MM.1S (cell line): ENCODE measurements at regions not wholly inside any gene's neighbourhood (a gene's known extent, or its start where the extent isn't known, plus 50 kb on each side); places are given as distances from the start of the nearest gene placed in this dataset.

Experiments
- DNase-seq: peaks from one replicate; pipeline ENCODE4 v3.0.0-alpha.2; 2015
- H2AFZ ChIP-seq: fragments of 300-600 bp; sonication (generic); 2 replicates; pipeline ENCODE4 v1.6.0; 2016; ENCODE audit warnings: antibody characterized with exemption, low read length
- H3F3A ChIP-seq: fragments of 300-600 bp; sonication (generic); 2 replicates; pipeline ENCODE4 v1.6.1; 2016; ENCODE audit warnings: mild to moderate bottlenecking, antibody characterized with exemption, low read length, moderate library complexity, mixed read lengths; ENCODE audit not compliant: insufficient read depth
- H3K27ac ChIP-seq: fragments of 300-600 bp; sonication (generic); 2 replicates; pipeline ENCODE4 v1.5.1; 2016; ENCODE audit warnings: mild to moderate bottlenecking, low read length
- H3K27me3 ChIP-seq: fragments of 300-600 bp; sonication (generic); replicated peaks from 2 replicates; pipeline ENCODE4 v1.6.0; 2016; ENCODE audit warnings: low read length; ENCODE audit not compliant: insufficient read depth
- H3K36me3 ChIP-seq: fragments of 300-600 bp; sonication (generic); replicated peaks from 2 replicates; pipeline ENCODE4 v1.6.1; 2016; ENCODE audit warnings: mild to moderate bottlenecking, low read length, mixed read lengths; ENCODE audit not compliant: insufficient read depth
- H3K4me1 ChIP-seq: fragments of 300-600 bp; sonication (generic); 2 replicates; pipeline ENCODE4 v1.6.1; 2016; ENCODE audit warnings: low read length, mixed read lengths
- H3K4me2 ChIP-seq: fragments of 300-600 bp; sonication (generic); 2 replicates; pipeline ENCODE4 v1.6.0; 2016; ENCODE audit warnings: low read depth, low read length
- H3K4me3 ChIP-seq: fragments of 300-600 bp; sonication (generic); 2 replicates; pipeline ENCODE4 v1.5.1; 2016; ENCODE audit warnings: low read length, mixed read lengths
- H3K79me2 ChIP-seq: fragments of 300-600 bp; sonication (generic); 2 replicates; pipeline ENCODE4 v1.6.1; 2016; ENCODE audit warnings: mixed run types, low read length, mixed read lengths
- H3K9ac ChIP-seq: fragments of 300-600 bp; sonication (generic); 2 replicates; pipeline ENCODE4 v1.6.1; 2016; ENCODE audit warnings: low read length, mixed read lengths
- H3K9me2 ChIP-seq: fragments of 300-600 bp; sonication (generic); replicated peaks from 2 replicates; pipeline ENCODE4 v1.6.1; 2016; ENCODE audit warnings: mild to moderate bottlenecking, low read length, mixed read lengths; ENCODE audit not compliant: insufficient read depth
- H3K9me3 ChIP-seq: fragments of 300-600 bp; sonication (generic); replicated peaks from 2 replicates; pipeline ENCODE4 v1.6.1; 2016; ENCODE audit warnings: mild to moderate bottlenecking, low read length, mixed read lengths; ENCODE audit not compliant: insufficient read depth
- H4K20me1 ChIP-seq: fragments of 300-600 bp; sonication (generic); 2 replicates; pipeline ENCODE4 v1.6.1; 2016; ENCODE audit warnings: mild to moderate bottlenecking, low read length, moderate library complexity, mixed read lengths; ENCODE audit not compliant: insufficient read depth
- CTCF ChIP-seq: fragments of 300-600 bp; sonication (generic); IDR thresholded peaks from 2 replicates; pipeline ENCODE4 v1.5.1; 2016; ENCODE audit warnings: antibody characterized with exemption, low read length, mixed read lengths
- EZH2 ChIP-seq: fragments of 300-600 bp; sonication (generic); optimal IDR thresholded peaks from 2 replicates; pipeline ENCODE3; 2017; ENCODE audit warnings: low read depth, mild to moderate bottlenecking, antibody characterized with exemption, low read length, mixed read lengths
- EZH2phosphoT487 ChIP-seq: fragments of 300-600 bp; sonication (generic); IDR thresholded peaks from 2 replicates; pipeline ENCODE4 v1.6.1; 2018; ENCODE audit warnings: antibody characterized with exemption, low read length

GRCh38 chr10:57968328-57969016, 299.2 kb downstream of the IPMK start:
- H4K20me1 ChIP-seq: no peaks in the 10 kb centered on the region

GRCh38 chr10:57964351-57964750, 303.3 kb downstream of the IPMK start:
- no peak for DNase-seq
- peaks cover 3% of the 10 kb centered on the region for H3K4me1 ChIP-seq
- H2AFZ ChIP-seq: no peak overlapping the region
- H3K4me2 ChIP-seq: no peak overlapping the region
- H4K20me1 ChIP-seq: no peaks in the 10 kb centered on the region
- no peaks in the 10 kb centered on the region for H3F3A ChIP-seq
- no peaks in the 10 kb centered on the region for H3K9me2 ChIP-seq
- TF ChIP-seq EZH2phosphoT487: no peak
- no peak for TF ChIP-seq CTCF
- no peak for TF ChIP-seq EZH2
- no peaks in the 10 kb centered on the region for H3K9me3 ChIP-seq
- no peak overlapping the region for H3K27ac ChIP-seq
- H3K4me3 ChIP-seq: no peak overlapping the region
- H3K27me3 ChIP-seq: no peaks in the 10 kb centered on the region
- H3K9ac ChIP-seq: no peak overlapping the region
- no peaks in the 10 kb centered on the region for H3K36me3 ChIP-seq
- no peaks in the 10 kb centered on the region for H3K79me2 ChIP-seq

More at GRCh38 chr10:57968328-57969016, 299.2 kb downstream of the IPMK start:
- Histone ChIP-seq H3K27ac (no peak overlapping the region), H3K27me3 (no peaks in the 10 kb centered on the region), H3K36me3 (no peaks in the 10 kb centered on the region), H3K9ac (no peak overlapping the region), H3F3A (no peaks in the 10 kb centered on the region), H2AFZ (no peak overlapping the region), H3K4me3 (no peak overlapping the region), H3K4me2 (no peak overlapping the region), H3K9me2 (no peaks in the 10 kb centered on the region), H3K4me1 (peaks cover 5% of the 10 kb centered on the region), H3K79me2 (no peaks in the 10 kb centered on the region), H3K9me3 (no peaks in the 10 kb centered on the region)
- TF ChIP-seq EZH2 (no peak), EZH2phosphoT487 (no peak), CTCF (no peak)
- DNase-seq: no peak

GRCh38 chr10:57963546-57963945, 304.1 kb downstream of the IPMK start:
- no peak for DNase-seq
- TF ChIP-seq EZH2: no peak
- TF ChIP-seq EZH2phosphoT487: no peak
- TF ChIP-seq CTCF: no peak
- Histone ChIP-seq H3K27me3 (no peaks in the 10 kb centered on the region), H3K36me3 (no peaks in the 10 kb centered on the region), H3F3A (no peaks in the 10 kb centered on the region), H3K9me3 (no peaks in the 10 kb centered on the region), H3K27ac (no peak overlapping the region), H3K79me2 (no peaks in the 10 kb centered on the region), H3K9ac (no peak overlapping the region), H3K4me2 (no peak overlapping the region), H3K4me1 (no peaks in the 10 kb centered on the region), H4K20me1 (no peaks in the 10 kb centered on the region), H3K4me3 (no peak overlapping the region), H2AFZ (no peak overlapping the region), H3K9me2 (no peaks in the 10 kb centered on the region)
